Esophagus squamous epithelium (tissue), 4 donors: ENCODE measurements at regions not wholly inside any gene's neighbourhood (a gene's known extent, or its start where the extent isn't known, plus 50 kb on each side); places are given as distances from the start of the nearest gene placed in this dataset.

ENCODE experiments used
- CTCF ChIP-seq, 6 experiments: fragments of 450-650 bp in 4 of 6; fragments of 200-600 bp in 2 of 6; sonication (generic) in 2 of 6; IDR thresholded peaks; one replicate each; pipeline ENCODE4 v1.5.1; 2016 to 2019; ENCODE audit warnings: antibody characterized with exemption in 6 of 6, mild to moderate bottlenecking in 4 of 6, moderate library complexity in 4 of 6
- POLR2A ChIP-seq, 4 donors: fragments of 450-650 bp; IDR thresholded peaks; one replicate each; pipeline ENCODE4 v1.6.1; 2017; ENCODE audit warnings: antibody characterized with exemption in 4 of 4, mild to moderate bottlenecking in 4 of 4, moderate library complexity in 3 of 4

- no peak for TF ChIP-seq CTCF (IDR thresholded peaks at IDR 0.05)
- TF ChIP-seq POLR2A (IDR thresholded peaks at IDR 0.05) = no peak
Observed at GRCh38 chrX:110437686-110438085, 79.0 kb downstream of the RTL9 start.
